Neural cell (in vitro differentiated cells): ENCODE measurements at regions not wholly inside any gene's neighbourhood (a gene's known extent, or its start where the extent isn't known, plus 50 kb on each side); places are given as distances from the start of the nearest gene placed in this dataset.

Experiments used
- CTCF ChIP-seq: fragments of 450-650 bp; IDR thresholded peaks from 2 replicates; pipeline ENCODE4 v1.5.1; 2014; ENCODE audit warnings: antibody characterized with exemption, mild to moderate bottlenecking, moderate library complexity; ENCODE audit not compliant: poor library complexity, severe bottlenecking
- EZH2 ChIP-seq: fragments of 200-600, 300-800 bp; shearing (Covaris generic), sonication (generic); IDR thresholded peaks from 2 replicates; pipeline ENCODE4 v1.6.1; 2014; ENCODE audit warnings: antibody characterized with exemption, low read length, borderline replicate concordance, mild to moderate bottlenecking; ENCODE audit not compliant: insufficient read depth, poor library complexity, severe bottlenecking
- MXI1 ChIP-seq: fragments of 450-650 bp; conservative IDR thresholded peaks from 2 replicates; pipeline ENCODE4 v1.6.1; 2014; ENCODE audit warnings: antibody characterized with exemption, mild to moderate bottlenecking; ENCODE audit not compliant: poor library complexity, severe bottlenecking
- POLR2AphosphoS5 ChIP-seq: IDR thresholded peaks from 2 replicates; pipeline ENCODE4 v1.6.1; 2012
- SMC3 ChIP-seq: fragments of 450-650 bp; conservative IDR thresholded peaks from 2 replicates; pipeline ENCODE4 v1.6.1; 2014; ENCODE audit warnings: antibody characterized with exemption, mild to moderate bottlenecking, moderate library complexity; ENCODE audit not compliant: poor library complexity

- TF ChIP-seq CTCF (no peak), POLR2AphosphoS5 (no peak), MXI1 (no peak), EZH2 (no peak), SMC3 (no peak)
Measured at GRCh38 chr12:78419513-78419912, 445.1 kb upstream of the SYT1 start.
